ENCODE measurements at regions not wholly inside any gene's neighbourhood (a gene's known extent, or its start where the extent isn't known, plus 50 kb on each side); places are given as distances from the start of the nearest gene placed in this dataset.
A peak's percentile ranks its signal among the peaks of the same experiment; 100 is the strongest.

DNA sequence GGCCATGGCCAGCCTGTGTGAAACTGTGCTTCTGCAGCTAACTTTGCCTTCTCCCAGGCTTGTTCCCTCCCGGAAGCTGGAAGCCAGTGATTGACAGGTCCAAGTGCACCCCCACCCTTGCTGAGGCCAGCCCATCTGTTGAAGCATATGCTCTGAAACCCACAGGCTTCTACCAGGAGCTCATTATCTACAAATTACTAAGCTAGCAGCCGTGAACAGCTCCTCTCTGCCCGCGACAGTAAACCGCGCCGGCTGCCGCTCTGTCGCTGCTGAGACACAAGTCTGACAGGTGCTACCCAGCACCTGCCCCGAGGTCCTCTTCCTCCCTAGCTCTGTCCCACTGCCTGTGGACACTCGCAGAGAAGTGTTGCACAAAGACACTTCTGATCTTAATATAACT is 490.9 kb downstream of the GADD45G start (continued):
- TF ChIP-seq, protein P1, sequence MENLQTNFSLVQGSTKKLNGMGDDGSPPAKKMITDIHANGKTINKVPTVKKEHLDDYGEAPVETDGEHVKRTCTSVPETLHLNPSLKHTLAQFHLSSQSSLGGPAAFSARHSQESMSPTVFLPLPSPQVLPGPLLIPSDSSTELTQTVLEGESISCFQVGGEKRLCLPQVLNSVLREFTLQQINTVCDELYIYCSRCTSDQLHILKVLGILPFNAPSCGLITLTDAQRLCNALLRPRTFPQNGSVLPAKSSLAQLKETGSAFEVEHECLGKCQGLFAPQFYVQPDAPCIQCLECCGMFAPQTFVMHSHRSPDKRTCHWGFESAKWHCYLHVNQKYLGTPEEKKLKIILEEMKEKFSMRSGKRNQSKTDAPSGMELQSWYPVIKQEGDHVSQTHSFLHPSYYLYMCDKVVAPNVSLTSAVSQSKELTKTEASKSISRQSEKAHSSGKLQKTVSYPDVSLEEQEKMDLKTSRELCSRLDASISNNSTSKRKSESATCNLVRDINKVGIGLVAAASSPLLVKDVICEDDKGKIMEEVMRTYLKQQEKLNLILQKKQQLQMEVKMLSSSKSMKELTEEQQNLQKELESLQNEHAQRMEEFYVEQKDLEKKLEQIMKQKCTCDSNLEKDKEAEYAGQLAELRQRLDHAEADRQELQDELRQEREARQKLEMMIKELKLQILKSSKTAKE (IDR thresholded peaks at IDR 0.05; ENCODE audit: low read depth, poor library complexity, severe bottlenecking): no peak
- TF ChIP-seq PAX8 (IDR thresholded peaks at IDR 0.05) (no peak), MTA2 (IDR thresholded peaks at IDR 0.05; ENCODE audit: low read depth) (peak; percentile 41; the same call in 1 of the 2 replicates), ZNF384 (IDR thresholded peaks at IDR 0.05; ENCODE audit: borderline replicate concordance, low read depth, low read length) (no peak), CHD1 (IDR thresholded peaks at IDR 0.05; ENCODE audit: low read depth, low read length) (no peak), RUNX3 (IDR thresholded peaks at IDR 0.05; ENCODE audit: low read length) (peak; percentile 24; the same call in 1 of the 2 replicates), HDAC6 (IDR thresholded peaks at IDR 0.05; ENCODE audit: unreplicated experiment) (no peak), FOS (IDR thresholded peaks at IDR 0.05; ENCODE audit: borderline replicate concordance, extremely low read depth, insufficient read length) (no peak)
- TF ChIP-seq, protein P2, sequence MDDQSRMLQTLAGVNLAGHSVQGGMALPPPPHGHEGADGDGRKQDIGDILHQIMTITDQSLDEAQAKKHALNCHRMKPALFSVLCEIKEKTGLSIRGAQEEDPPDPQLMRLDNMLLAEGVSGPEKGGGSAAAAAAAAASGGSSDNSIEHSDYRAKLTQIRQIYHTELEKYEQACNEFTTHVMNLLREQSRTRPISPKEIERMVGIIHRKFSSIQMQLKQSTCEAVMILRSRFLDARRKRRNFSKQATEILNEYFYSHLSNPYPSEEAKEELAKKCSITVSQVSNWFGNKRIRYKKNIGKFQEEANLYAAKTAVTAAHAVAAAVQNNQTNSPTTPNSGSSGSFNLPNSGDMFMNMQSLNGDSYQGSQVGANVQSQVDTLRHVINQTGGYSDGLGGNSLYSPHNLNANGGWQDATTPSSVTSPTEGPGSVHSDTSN (IDR thresholded peaks at IDR 0.05; ENCODE audit: insufficient replicate concordance, low read depth, low read length): peak; percentile 73
- TF ChIP-seq, protein P3, sequence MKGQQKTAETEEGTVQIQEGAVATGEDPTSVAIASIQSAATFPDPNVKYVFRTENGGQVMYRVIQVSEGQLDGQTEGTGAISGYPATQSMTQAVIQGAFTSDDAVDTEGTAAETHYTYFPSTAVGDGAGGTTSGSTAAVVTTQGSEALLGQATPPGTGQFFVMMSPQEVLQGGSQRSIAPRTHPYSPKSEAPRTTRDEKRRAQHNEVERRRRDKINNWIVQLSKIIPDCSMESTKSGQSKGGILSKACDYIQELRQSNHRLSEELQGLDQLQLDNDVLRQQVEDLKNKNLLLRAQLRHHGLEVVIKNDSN (IDR thresholded peaks at IDR 0.05; ENCODE audit: borderline replicate concordance, extremely low read length, insufficient read depth, low read depth, low read length): no peak
